Osteocyte (in vitro differentiated cells): ENCODE measurements at regions not wholly inside any gene's neighbourhood (a gene's known extent, or its start where the extent isn't known, plus 50 kb on each side); places are given as distances from the start of the nearest gene placed in this dataset.
"Not testable (repeated sequence)": the region's sequence is repeated elsewhere in the genome, so short reads cannot be mapped to it uniquely, and the experiment has no call there.

Source experiments
- DNase-seq: peaks from one replicate; pipeline ENCODE4 v3.0.0; 2021; ENCODE audit warnings: mixed read lengths; ENCODE audit not compliant: unreplicated experiment; ENCODE audit errors: extremely low spot score
- H3K27ac Mint-ChIP-seq: one replicate; pipeline ENCODE4 v1.8.0; 2021; ENCODE audit warnings: mild to moderate bottlenecking, mixed read lengths; ENCODE audit not compliant: unreplicated experiment
- H3K27me3 Mint-ChIP-seq: one replicate; pipeline ENCODE4 v1.8.0; 2021; ENCODE audit warnings: mixed read lengths; ENCODE audit not compliant: unreplicated experiment
- H3K36me3 Mint-ChIP-seq: one replicate; pipeline ENCODE4 v1.8.0; 2021; ENCODE audit warnings: mixed read lengths; ENCODE audit not compliant: unreplicated experiment
- H3K4me1 Mint-ChIP-seq: one replicate; pipeline ENCODE4 v1.8.0; 2021; ENCODE audit warnings: mixed read lengths; ENCODE audit not compliant: unreplicated experiment
- H3K4me3 Mint-ChIP-seq: one replicate; pipeline ENCODE4 v1.8.0; 2021; ENCODE audit warnings: mild to moderate bottlenecking, moderate library complexity, mixed read lengths; ENCODE audit not compliant: unreplicated experiment
- H3K9me3 Mint-ChIP-seq: one replicate; pipeline ENCODE4 v1.8.0; 2021; ENCODE audit warnings: mixed read lengths; ENCODE audit not compliant: unreplicated experiment
- TF ChIP-seq, protein P1 (sequence below): fragments of 200-600 bp; sonication (generic); IDR thresholded peaks from 2 replicates; pipeline ENCODE4 v1.5.0; 2021; ENCODE audit warnings: antibody characterized with exemption, mild to moderate bottlenecking, moderate library complexity

DNA sequence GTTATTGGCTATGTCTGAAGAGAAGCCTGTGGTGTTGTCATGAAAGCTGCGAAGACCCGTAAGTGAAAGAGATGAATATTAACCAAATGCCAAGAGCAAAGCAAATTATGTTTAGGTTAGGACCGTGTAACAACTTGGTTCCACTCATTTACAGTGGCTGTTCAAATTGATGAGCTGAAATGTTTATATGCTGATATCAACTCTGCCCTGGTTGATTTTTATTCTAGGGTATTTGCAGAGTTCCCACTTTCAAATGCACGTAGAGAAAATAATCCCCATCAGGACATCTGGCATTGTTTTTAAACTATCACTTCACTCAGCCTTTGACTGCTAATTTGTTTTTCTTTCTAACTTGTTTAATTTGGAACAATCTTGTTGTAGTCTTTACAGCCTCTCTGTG lies 581.6 kb upstream of the ADAMTS5 start:
- peaks cover 17% of the 10 kb centered on the region for H3K4me1 Mint-ChIP-seq
- no peak for DNase-seq
- H3K4me3 Mint-ChIP-seq = no peak overlapping the region
- H3K27ac Mint-ChIP-seq = no peak overlapping the region
- peaks cover 17% of the 10 kb centered on the region for H3K9me3 Mint-ChIP-seq
- peaks cover 8% of the 10 kb centered on the region for H3K36me3 Mint-ChIP-seq
- no peaks in the 10 kb centered on the region for H3K27me3 Mint-ChIP-seq
- TF ChIP-seq, protein P1, sequence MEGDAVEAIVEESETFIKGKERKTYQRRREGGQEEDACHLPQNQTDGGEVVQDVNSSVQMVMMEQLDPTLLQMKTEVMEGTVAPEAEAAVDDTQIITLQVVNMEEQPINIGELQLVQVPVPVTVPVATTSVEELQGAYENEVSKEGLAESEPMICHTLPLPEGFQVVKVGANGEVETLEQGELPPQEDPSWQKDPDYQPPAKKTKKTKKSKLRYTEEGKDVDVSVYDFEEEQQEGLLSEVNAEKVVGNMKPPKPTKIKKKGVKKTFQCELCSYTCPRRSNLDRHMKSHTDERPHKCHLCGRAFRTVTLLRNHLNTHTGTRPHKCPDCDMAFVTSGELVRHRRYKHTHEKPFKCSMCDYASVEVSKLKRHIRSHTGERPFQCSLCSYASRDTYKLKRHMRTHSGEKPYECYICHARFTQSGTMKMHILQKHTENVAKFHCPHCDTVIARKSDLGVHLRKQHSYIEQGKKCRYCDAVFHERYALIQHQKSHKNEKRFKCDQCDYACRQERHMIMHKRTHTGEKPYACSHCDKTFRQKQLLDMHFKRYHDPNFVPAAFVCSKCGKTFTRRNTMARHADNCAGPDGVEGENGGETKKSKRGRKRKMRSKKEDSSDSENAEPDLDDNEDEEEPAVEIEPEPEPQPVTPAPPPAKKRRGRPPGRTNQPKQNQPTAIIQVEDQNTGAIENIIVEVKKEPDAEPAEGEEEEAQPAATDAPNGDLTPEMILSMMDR = no peak

- H3K27me3 Mint-ChIP-seq = no peaks in the 10 kb centered on the region
- H3K4me1 Mint-ChIP-seq = peaks cover 29% of the 10 kb centered on the region
- H3K4me3 Mint-ChIP-seq = no peak overlapping the region
- DNase-seq = no peak
- peaks cover 5% of the 10 kb centered on the region for H3K36me3 Mint-ChIP-seq
- H3K9me3 Mint-ChIP-seq = peaks cover 14% of the 10 kb centered on the region
- TF ChIP-seq, protein P1 = no peak
- H3K27ac Mint-ChIP-seq = no peak overlapping the region
Measured at GRCh38 chr21:27545754-27546349, 579.0 kb upstream of the ADAMTS5 start.

DNA sequence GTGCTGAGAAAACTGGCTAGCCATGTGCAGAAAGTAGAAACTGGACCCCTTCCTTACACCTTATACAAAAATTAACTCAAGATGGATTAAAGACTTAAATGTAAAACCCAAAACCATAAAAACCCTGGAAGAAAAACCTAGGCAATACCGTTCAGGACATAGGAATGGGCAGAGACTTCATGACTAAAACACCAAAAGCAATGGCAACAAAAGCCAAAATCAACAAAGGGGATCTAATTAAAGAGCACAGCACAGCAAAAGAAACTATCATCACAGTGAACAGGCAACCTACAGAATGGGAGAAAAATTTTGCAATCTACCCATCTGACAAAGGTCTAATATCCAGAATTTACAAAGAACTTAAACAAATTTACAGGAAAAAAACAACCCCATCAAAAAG lies 575.2 kb upstream of the ADAMTS5 start:
- DNase-seq, H3K36me3 Mint-ChIP-seq, H3K4me3 Mint-ChIP-seq, H3K27me3 Mint-ChIP-seq: not testable (repeated sequence)
- Mint-ChIP-seq H3K4me1 (peaks cover 34% of the 10 kb centered on the region), H3K9me3 (peaks cover 18% of the 10 kb centered on the region), H3K27ac (peak overlapping the region; percentile 52)

DNA sequence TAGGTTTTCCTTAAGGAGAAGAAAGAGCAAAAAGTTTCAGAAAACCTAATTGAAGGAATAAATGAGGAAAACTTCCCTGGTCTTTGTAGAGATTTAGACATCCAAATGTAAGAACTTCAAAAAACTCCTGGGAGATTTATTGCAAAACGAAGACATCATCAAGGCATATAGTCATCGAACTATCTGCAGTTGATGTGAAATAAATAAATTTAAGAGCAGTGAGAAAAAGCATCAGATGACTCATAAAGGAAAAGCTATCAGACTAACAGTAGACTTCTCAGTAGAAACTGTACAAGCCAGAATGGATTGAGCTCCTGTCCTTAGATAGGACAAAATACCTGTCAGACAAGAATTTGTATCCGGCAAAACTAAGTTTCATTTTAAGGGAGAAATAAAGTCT lies 569.4 kb upstream of the ADAMTS5 start:
- H3K27me3 Mint-ChIP-seq = no peaks in the 10 kb centered on the region
- H3K36me3 Mint-ChIP-seq = peaks cover 3% of the 10 kb centered on the region
- H3K9me3 Mint-ChIP-seq = peaks cover 15% of the 10 kb centered on the region
- peaks cover 38% of the 10 kb centered on the region for H3K4me1 Mint-ChIP-seq
- TF ChIP-seq, protein P1 = no peak
- H3K4me3 Mint-ChIP-seq = no peak overlapping the region
- no peak for DNase-seq
- H3K27ac Mint-ChIP-seq = no peak overlapping the region

- no peak overlapping the region for H3K27ac Mint-ChIP-seq
Measured at GRCh38 chr21:27535188-27535587, 568.3 kb upstream of the ADAMTS5 start.

More at GRCh38 chr21:27535188-27535587, 568.3 kb upstream of the ADAMTS5 start:
- Mint-ChIP-seq H3K36me3 (peaks cover 3% of the 10 kb centered on the region), H3K4me1 (peaks cover 33% of the 10 kb centered on the region), H3K27me3 (no peaks in the 10 kb centered on the region), H3K4me3 (no peak overlapping the region), H3K9me3 (peaks cover 15% of the 10 kb centered on the region)
- DNase-seq = no peak
- TF ChIP-seq, protein P1 = no peak
